HCT116 (cell line): ENCODE measurements at regions not wholly inside any gene's neighbourhood (a gene's known extent, or its start where the extent isn't known, plus 50 kb on each side); places are given as distances from the start of the nearest gene placed in this dataset.

Experiments used
- ATAC-seq: fragments of 200-7000 bp; cut with Tn5 transposase; 2 replicates; pipeline ENCODE4 v1.9.1; 2020; ENCODE audit warnings: mild to moderate bottlenecking, moderate library complexity
- BruUV-seq: library from RNA; stranded (reverse); fragments of 400-500 nt; replicated peaks from 2 replicates; lab custom pipeline; 2021; lab: Mats Ljungman, UMichigan
- CTCF ChIA-PET: fragments of 300-600 bp; sonication (Branson Sonifier 250); formaldehyde crosslinking; loops from one replicate; lab custom pipeline; 2021; ENCODE audit warnings: antibody characterized with exemption; lab: Charles Lee
- POLR2A ChIA-PET: fragments of 300-600, 350-600 bp; sonication (Branson Sonifier 250); formaldehyde crosslinking; loops from one replicate; lab custom pipeline; 2021; ENCODE audit warnings: antibody characterized with exemption; lab: Charles Lee
- RAD21 ChIA-PET, 2 experiments: fragments of 300-600 bp; sonication (Branson Sonifier 250); formaldehyde crosslinking; loops; one replicate each; lab custom pipeline; 2023; ENCODE audit warnings: low total read pairs in 2 of 2; ENCODE audit not compliant: uncharacterized antibody in 2 of 2, unreplicated experiment in 2 of 2, low non-redundant PET in 1 of 2; lab: Charles Lee
- DNase-seq: peaks from one replicate; pipeline ENCODE4 v3.0.0-alpha.2; 2010; ENCODE audit warnings: low read depth, low spot score
- H2AFZ ChIP-seq: fragments of 200-600 bp; shearing (Covaris generic), sonication (generic); 2 replicates; pipeline ENCODE4 v1.6.1; 2017; ENCODE audit warnings: low read depth, mixed run types, mixed read lengths, antibody characterized with exemption, low read length; ENCODE audit not compliant: poor library complexity, severe bottlenecking
- H3K27ac ChIP-seq: 2 replicates; pipeline ENCODE4 v1.5.1; 2012; ENCODE audit warnings: low read depth, low read length
- H3K27me3 ChIP-seq: fragments of 200-600 bp; sonication (generic); 2 replicates; pipeline ENCODE4 v1.6.1; 2016; ENCODE audit warnings: mixed run types, low read length, mixed read lengths; ENCODE audit not compliant: insufficient read depth
- H3K36me3 ChIP-seq, 2 experiments: fragments of 200-500 bp in 1 of 2; fragments of 200-600 bp in 1 of 2; sonication (Bioruptor generic) in 1 of 2; sonication (generic) in 1 of 2; 2 replicates each; pipeline versions ENCODE4 v1.5.1 to v1.6.1; 2014 to 2016; ENCODE audit warnings: low read length in 2 of 2, inconsistent platforms in 1 of 2, mixed read lengths in 1 of 2, mixed run types in 1 of 2; ENCODE audit not compliant: insufficient read depth in 2 of 2, control insufficient read depth in 1 of 2
- H3K4me1 ChIP-seq, 2 experiments: fragments of 200-600 bp in 1 of 2; sonication (generic) in 1 of 2; 2 replicates each; pipeline versions ENCODE4 v1.5.1 to v1.6.1; 2012 to 2017; ENCODE audit warnings: low read length in 2 of 2, inconsistent platforms in 1 of 2, mild to moderate bottlenecking in 1 of 2, mixed read lengths in 1 of 2, mixed run types in 1 of 2, moderate library complexity in 1 of 2; ENCODE audit not compliant: insufficient read depth in 2 of 2, control insufficient read depth in 1 of 2
- H3K4me2 ChIP-seq: fragments of 200-600 bp; sonication (generic); 2 replicates; pipeline ENCODE4 v1.6.1; 2017; ENCODE audit warnings: mixed run types, low read length, mixed read lengths
- H3K4me3 ChIP-seq, 2 experiments: fragments of 200-600 bp in 1 of 2; sonication (generic) in 1 of 2; replicated peaks in 1 of 2; 2 replicates each; pipeline ENCODE4 v1.5.1; 2011 to 2016; ENCODE audit warnings: low read length in 2 of 2, control low read depth in 1 of 2, low read depth in 1 of 2, mild to moderate bottlenecking in 1 of 2, mixed read lengths in 1 of 2, mixed run types in 1 of 2
- H3K79me2 ChIP-seq: fragments of 200-600 bp; sonication (generic); 2 replicates; pipeline ENCODE4 v1.6.1; 2017; ENCODE audit warnings: mild to moderate bottlenecking, mixed run types, low read length, moderate library complexity, mixed read lengths; ENCODE audit not compliant: insufficient read depth
- H3K9ac ChIP-seq: fragments of 200-600 bp; sonication (generic); 2 replicates; pipeline ENCODE4 v1.6.1; 2016; ENCODE audit warnings: low read length, mixed read lengths
- H3K9me2 ChIP-seq: fragments of 200-600 bp; sonication (generic), shearing (Covaris generic); 2 replicates; pipeline ENCODE4 v1.6.1; 2017; ENCODE audit warnings: mixed run types, mild to moderate bottlenecking, moderate library complexity; ENCODE audit not compliant: insufficient read depth
- H3K9me3 ChIP-seq, 2 experiments: fragments of 200-500 bp in 1 of 2; fragments of 200-600 bp in 1 of 2; sonication (Bioruptor generic) in 1 of 2; sonication (generic) in 1 of 2; 2 replicates each; pipeline ENCODE4 v1.6.1; 2014 to 2017; ENCODE audit warnings: low read length in 2 of 2, mixed read lengths in 2 of 2, inconsistent platforms in 1 of 2, low read depth in 1 of 2, mild to moderate bottlenecking in 1 of 2, mixed run types in 1 of 2, moderate library complexity in 1 of 2; ENCODE audit not compliant: control insufficient read depth in 1 of 2, insufficient read depth in 1 of 2
- H4K20me1 ChIP-seq: fragments of 200-600 bp; sonication (generic), shearing (Covaris generic); 2 replicates; pipeline ENCODE4 v1.6.1; 2017; ENCODE audit warnings: mixed run types, mild to moderate bottlenecking, moderate library complexity; ENCODE audit not compliant: insufficient read depth
- CBX3 ChIP-seq: IDR thresholded peaks from 2 replicates; pipeline ENCODE4 v1.6.1; 2012; ENCODE audit warnings: low read depth
- CEBPB ChIP-seq: IDR thresholded peaks from 2 replicates; pipeline ENCODE4 v1.6.1; 2012; ENCODE audit warnings: low read depth
- CTCF ChIP-seq, 3 experiments: fragments of 200-600 bp in 1 of 3; sonication (generic) in 1 of 3; IDR thresholded peaks in 2 of 3; conservative IDR thresholded peaks in 1 of 3; 2 replicates each; pipeline ENCODE4 v1.5.1; 2012 to 2017; ENCODE audit warnings: low read depth in 2 of 3, low read length in 2 of 3, antibody characterized with exemption in 1 of 3, borderline replicate concordance in 1 of 3, control low read depth in 1 of 3, mild to moderate bottlenecking in 1 of 3, mixed read lengths in 1 of 3, mixed run types in 1 of 3, moderate library complexity in 1 of 3; ENCODE audit not compliant: insufficient read depth in 1 of 3
- EZH2 ChIP-seq: fragments of 200-600 bp; sonication (generic); IDR thresholded peaks from 2 replicates; pipeline ENCODE4 v1.6.1; 2017; ENCODE audit warnings: antibody characterized with exemption, mixed run types
- FOSL1 ChIP-seq: IDR thresholded peaks from 2 replicates; pipeline ENCODE4 v1.6.1; 2012; ENCODE audit warnings: low read depth
- JUND ChIP-seq: IDR thresholded peaks from 2 replicates; pipeline ENCODE4 v1.6.1; 2012
- MAX ChIP-seq: IDR thresholded peaks from 2 replicates; pipeline ENCODE4 v1.6.1; 2012
- POLR2A ChIP-seq: IDR thresholded peaks from 2 replicates; pipeline ENCODE4 v1.7.0; 2011; ENCODE audit warnings: borderline replicate concordance; ENCODE audit not compliant: insufficient read depth, insufficient read length; ENCODE audit errors: extremely low read depth
- POLR2AphosphoS5 ChIP-seq: IDR thresholded peaks from 2 replicates; pipeline ENCODE4 v1.6.1; 2011; ENCODE audit warnings: mild to moderate bottlenecking, low read depth, low read length, moderate library complexity
- RAD21 ChIP-seq: IDR thresholded peaks from 2 replicates; pipeline ENCODE4 v1.6.1; 2012; ENCODE audit warnings: low read depth, mild to moderate bottlenecking
- SP1 ChIP-seq: IDR thresholded peaks from 2 replicates; pipeline ENCODE4 v1.6.1; 2012; ENCODE audit warnings: low read depth
- SRF ChIP-seq: IDR thresholded peaks from 2 replicates; pipeline ENCODE4 v1.6.1; 2012; ENCODE audit warnings: low read depth
- TCF7L2 ChIP-seq: IDR thresholded peaks from 2 replicates; pipeline ENCODE4 v1.7.0; 2011; ENCODE audit warnings: borderline replicate concordance, inconsistent platforms; ENCODE audit not compliant: insufficient read depth, insufficient read length; ENCODE audit errors: extremely low read depth
- YY1 ChIP-seq: IDR thresholded peaks from 2 replicates; pipeline ENCODE4 v1.6.1; 2011; ENCODE audit warnings: low read length, low read depth, moderate library complexity, mild to moderate bottlenecking; ENCODE audit not compliant: insufficient replicate concordance; ENCODE audit errors: extremely low read depth
- ZBTB33 ChIP-seq: IDR thresholded peaks from 2 replicates; pipeline ENCODE4 v1.6.1; 2011; ENCODE audit warnings: mild to moderate bottlenecking, low read length, moderate library complexity; ENCODE audit not compliant: insufficient replicate concordance; ENCODE audit errors: extremely low read depth
- ZFX ChIP-seq: fragments of 450-650 bp; IDR thresholded peaks from 2 replicates; pipeline ENCODE4 v1.6.1; 2017
- ZNF274 ChIP-seq: fragments of 200-500 bp; sonication (Bioruptor generic); IDR thresholded peaks from 2 replicates; pipeline ENCODE4 v1.6.1; 2014; ENCODE audit warnings: mild to moderate bottlenecking, low read depth, low read length, inconsistent platforms
- intact Hi-C: fragments of 100-400 bp; cut with micrococcal nuclease; formaldehyde crosslinking; loops from 2 replicates; pipeline ENCODE4 v1.10.0; 2022

GRCh38 chr5:124905256-124906130, 159.1 kb upstream of the ZNF608 start:
- intact Hi-C loops, result no loop called here

More at GRCh38 chr5:124905256-124906130, 159.1 kb upstream of the ZNF608 start:
- RAD21 ChIA-PET, result no interaction called here
- Histone ChIP-seq H3K4me3 (no peak overlapping the region), H3K79me2 (no peaks in the 10 kb centered on the region), H3K36me3 (no peaks in the 10 kb centered on the region), H3K4me1 (peaks cover 5 to 19% of the 10 kb centered on the region in 2 experiments; a peak in 3 of 4 replicates), H3K9ac (no peak overlapping the region), H3K4me2 (no peak overlapping the region), H3K9me2 (no peaks in the 10 kb centered on the region), H2AFZ (no peak overlapping the region), H3K9me3 (no peaks in the 10 kb centered on the region), H3K27me3 (no peaks in the 10 kb centered on the region), H3K27ac (no peak overlapping the region), H4K20me1 (no peaks in the 10 kb centered on the region)
- CTCF ChIA-PET, result no interaction called here
- BruUV-seq, result no TSS peak
- TF ChIP-seq SP1 (no peak), TCF7L2 (no peak), YY1 (no peak), ZBTB33 (no peak), ZNF274 (no peak), CBX3 (no peak), EZH2 (no peak), JUND (no peak), SRF (no peak), POLR2A (no peak), CEBPB (no peak), CTCF (IDR thresholded peaks at IDR 0.05 in 2 of 3, conservative IDR thresholded peaks at IDR 0.05 in 1 of 3; ENCODE audit: borderline replicate concordance in 1 of 3, insufficient read depth in 1 of 3, low read depth in 2 of 3, low read length in 2 of 3) (no peak), MAX (no peak), ZFX (no peak), FOSL1 (no peak), RAD21 (no peak), POLR2AphosphoS5 (no peak)
- DNase-seq (no peak), ATAC-seq (no peak)
- POLR2A ChIA-PET, result no interaction called here
